ENCODE measurements at regions not wholly inside any gene's neighbourhood (a gene's known extent, or its start where the extent isn't known, plus 50 kb on each side); places are given as distances from the start of the nearest gene placed in this dataset.

- no peak for TF ChIP-seq CTCF (IDR thresholded peaks at IDR 0.05; ENCODE audit: extremely low read depth, missing control alignments)
- no peak for DNase-seq (ENCODE audit: low spot score)
Measured at GRCh38 chr1:168433238-168433637, 110.6 kb downstream of the XCL2 start.

- DNase-seq (ENCODE audit: low spot score), result no peak
- TF ChIP-seq CTCF (IDR thresholded peaks at IDR 0.05; ENCODE audit: extremely low read depth, missing control alignments), result no peak
Measured at GRCh38 chr1:168431882-168432281, 111.9 kb downstream of the XCL2 start.

GRCh38 chr1:168430321-168430720 is 113.5 kb downstream of the XCL2 start:
- TF ChIP-seq CTCF (IDR thresholded peaks at IDR 0.05; ENCODE audit: extremely low read depth, missing control alignments), result no peak
- no peak for DNase-seq (ENCODE audit: low spot score)

- TF ChIP-seq CTCF (IDR thresholded peaks at IDR 0.05; ENCODE audit: extremely low read depth, missing control alignments), result no peak
- no peak for DNase-seq (ENCODE audit: low spot score)
Measured at GRCh38 chr1:168428063-168428731, 115.6 kb downstream of the XCL2 start.

- TF ChIP-seq CTCF (IDR thresholded peaks at IDR 0.05; ENCODE audit: extremely low read depth, missing control alignments), result no peak
- no peak for DNase-seq (ENCODE audit: low spot score)
Measured at GRCh38 chr1:168427051-168427450, 116.7 kb downstream of the XCL2 start.

- no peak for TF ChIP-seq CTCF (IDR thresholded peaks at IDR 0.05; ENCODE audit: extremely low read depth, missing control alignments)
Measured at GRCh38 chr1:168424281-168424680, 119.5 kb downstream of the XCL2 start.

GRCh38 chr1:168422203-168422847 is 121.5 kb downstream of the XCL2 start:
- no peak for DNase-seq (ENCODE audit: low spot score)
- TF ChIP-seq CTCF (IDR thresholded peaks at IDR 0.05; ENCODE audit: extremely low read depth, missing control alignments), result no peak

More at GRCh38 chr1:168424281-168424680, 119.5 kb downstream of the XCL2 start:
- DNase-seq (ENCODE audit: low spot score), result no peak
